ENCODE measurements at regions not wholly inside any gene's neighbourhood (a gene's known extent, or its start where the extent isn't known, plus 50 kb on each side); places are given as distances from the start of the nearest gene placed in this dataset.

DNA sequence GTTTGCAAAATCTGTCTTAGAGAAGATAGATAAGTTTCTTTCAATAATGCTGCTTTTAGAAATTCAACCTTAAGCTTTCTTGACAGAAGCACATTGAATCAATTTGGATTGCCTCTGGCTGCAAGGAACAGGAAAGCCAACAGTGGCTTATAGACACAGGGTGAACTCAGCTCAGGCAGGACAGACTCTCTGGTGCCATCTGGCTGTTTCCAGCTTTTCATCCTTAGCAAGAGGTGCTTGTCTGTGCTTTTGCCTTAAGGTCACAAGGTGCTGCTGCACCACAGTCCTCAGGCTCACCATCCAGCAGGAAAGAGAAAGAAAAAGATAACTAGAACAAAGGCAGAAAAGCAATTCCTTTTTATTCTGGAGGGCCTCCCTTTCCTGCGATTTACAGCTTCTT lies 93.7 kb upstream of the ETS2 start:
- DNase-seq: no peak

DNA sequence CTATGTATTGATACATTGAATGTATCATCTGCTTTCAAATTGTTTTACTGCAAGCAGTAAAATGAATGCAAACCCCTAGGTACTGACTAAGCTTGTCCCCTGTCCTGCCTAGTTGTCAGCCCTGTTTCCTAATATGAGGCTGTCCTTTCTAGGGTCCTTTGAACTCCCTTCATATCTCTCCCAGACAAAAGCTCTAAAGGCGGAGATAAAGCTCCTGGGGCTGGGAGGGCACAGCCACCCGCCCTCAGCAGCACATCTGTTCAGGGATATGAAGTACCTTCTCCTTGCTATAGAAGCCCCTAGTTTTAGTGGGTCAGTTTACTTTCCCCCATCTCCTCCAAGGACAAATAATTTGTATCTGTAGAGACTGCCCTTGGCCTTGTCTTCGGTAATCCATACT lies 93.1 kb upstream of the ETS2 start:
- no peak for DNase-seq

DNA sequence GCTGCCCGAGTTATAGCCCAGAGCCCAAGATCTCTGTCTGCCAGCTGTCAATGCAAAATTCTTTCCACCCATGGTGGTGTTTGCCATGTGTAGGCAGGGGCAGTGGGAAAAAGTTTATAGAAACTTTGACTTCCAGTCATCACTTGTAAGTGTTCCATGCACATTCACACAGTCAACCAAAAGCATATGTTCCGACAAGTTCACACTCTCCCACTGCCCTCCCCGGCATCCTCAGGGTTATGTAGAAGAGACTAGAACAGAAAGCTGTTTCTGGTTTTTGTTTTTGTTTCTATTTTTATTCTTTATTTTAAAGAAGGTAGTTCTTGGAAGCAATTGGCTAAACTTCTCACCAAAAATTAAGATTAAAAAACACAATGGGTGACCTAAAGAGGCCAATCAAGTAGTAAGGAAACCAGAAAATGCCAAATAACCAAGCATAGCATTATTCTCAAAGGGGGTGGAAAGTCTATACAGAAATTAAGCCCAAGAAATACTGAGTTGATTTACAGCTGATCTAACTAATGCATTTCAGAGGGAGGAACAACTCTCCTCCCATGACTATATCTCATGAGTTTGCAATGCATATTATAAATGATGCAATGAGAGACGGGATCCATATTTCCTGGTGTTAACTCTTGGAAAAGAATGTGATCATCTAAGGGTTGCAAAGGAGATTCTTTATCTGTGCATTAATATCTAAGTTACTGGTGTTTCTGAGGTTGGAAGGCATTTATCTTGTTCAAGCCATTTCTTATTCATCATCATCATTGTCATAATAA lies 91.5 kb upstream of the ETS2 start:
- DNase-seq: no peak

DNA sequence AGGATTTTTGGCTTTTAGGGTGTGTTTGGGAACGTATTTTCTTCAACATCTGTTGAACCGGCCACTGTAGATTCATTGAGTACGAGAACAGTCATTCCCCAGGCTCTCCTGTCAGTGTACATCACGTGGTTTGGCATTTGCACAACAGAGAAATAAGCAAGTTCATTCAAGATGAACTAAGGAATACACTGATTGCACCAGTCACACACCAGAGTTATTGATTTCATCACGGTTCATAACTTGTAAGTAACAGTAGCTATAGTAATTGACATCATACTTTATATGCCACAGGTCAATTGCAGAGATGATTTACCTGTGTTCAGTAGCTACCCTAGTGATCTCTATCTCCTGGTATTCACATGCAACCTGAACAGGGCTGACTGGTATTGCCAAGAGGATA lies 90.7 kb upstream of the ETS2 start:
- DNase-seq: no peak

DNA sequence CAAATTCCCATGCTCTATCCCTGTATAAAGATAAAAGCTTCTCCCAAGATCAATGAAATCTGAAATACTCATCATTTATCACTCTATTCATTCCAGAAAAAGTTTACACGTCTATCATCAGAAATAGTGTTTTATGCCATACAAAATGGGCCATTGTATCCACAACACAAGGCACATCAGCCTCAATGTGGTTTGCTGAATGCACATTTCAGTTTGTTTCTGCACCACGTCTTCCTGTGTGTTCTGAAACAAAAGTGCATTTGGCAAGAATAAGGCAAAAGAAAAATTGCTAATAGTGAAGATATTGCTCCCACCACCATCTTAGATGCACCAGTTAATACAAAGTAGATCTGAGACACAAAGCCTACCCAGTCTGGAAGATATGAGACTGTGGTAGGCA lies 89.6 kb upstream of the ETS2 start:
- DNase-seq: no peak

DNA sequence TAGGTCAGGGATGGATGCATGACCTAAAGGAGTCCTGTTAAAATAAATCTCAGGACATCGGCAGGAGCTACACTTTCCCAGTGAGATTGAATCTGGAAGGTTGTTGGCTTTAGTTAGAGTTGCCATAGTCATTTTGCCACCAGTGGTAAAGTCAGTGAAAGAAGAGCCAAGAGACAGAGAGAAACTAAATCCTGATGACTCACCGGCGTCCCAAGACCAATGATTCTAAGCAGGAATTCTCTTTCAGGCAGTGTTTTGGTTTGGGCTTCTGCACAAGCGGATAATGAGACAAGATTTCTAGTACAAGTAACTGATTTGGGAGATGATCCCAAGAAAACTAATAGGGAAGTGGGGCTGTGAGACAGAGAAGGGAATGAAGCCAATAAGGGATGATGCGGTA lies 88.8 kb upstream of the ETS2 start:
- no peak for DNase-seq

DNA sequence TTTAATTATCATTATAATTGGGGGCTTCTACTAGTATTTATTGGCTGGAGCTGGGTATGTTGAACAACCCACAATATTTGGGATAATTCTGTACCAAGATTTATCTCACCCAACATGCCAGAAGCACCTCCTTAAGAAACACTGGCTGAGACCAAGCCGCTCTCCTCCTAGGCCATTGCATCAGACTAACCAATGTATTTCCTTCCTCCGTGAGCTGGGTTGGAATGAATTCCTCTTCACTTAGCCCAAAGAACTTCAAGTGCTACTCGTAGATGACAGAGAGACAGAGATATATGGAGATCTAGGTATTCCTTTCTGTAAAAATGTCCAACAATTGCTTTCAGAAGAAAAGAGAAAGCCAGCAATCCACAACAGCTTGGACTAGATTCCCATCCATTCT lies 87.2 kb upstream of the ETS2 start:
- no peak for DNase-seq

DNA sequence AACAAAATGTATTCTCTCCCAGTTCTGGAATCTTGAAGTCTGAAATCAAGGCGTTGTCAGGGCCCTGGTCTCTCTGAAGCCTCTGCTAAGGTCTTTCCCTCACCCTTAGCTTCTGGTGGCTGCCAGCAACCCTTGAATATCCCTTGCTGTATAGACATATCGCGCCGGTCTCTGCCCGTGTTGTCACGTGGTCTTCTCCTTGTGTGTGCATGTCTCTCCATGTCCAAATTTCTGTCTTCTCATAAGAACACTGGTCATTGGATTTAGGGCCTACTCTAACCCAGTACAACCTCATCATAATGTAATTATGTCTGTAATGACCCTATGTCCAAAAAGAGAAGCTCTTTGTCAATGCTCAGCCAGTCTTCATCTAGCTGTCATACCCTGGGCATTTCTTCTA lies 85.7 kb upstream of the ETS2 start:
- DNase-seq: no peak

DNA sequence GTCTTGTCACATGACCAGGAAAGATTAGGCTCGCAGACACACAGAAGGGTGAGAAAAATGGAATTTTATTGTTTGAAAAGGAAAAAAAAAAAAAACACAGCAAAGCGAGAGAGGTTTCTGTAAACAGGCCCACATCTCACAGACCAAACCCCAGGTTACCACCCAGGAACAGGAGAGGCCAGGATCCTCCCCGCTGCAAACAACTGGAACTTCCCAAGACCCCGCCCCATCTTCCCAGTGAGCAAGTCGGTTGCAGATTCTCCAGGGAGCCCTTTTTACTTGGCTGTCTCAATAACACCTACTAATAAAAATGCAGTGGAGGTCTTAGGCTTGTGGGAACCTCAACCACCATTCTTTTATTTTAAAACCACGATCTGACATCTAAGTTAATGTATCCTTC lies 84.7 kb upstream of the ETS2 start:
- no peak for DNase-seq

DNA sequence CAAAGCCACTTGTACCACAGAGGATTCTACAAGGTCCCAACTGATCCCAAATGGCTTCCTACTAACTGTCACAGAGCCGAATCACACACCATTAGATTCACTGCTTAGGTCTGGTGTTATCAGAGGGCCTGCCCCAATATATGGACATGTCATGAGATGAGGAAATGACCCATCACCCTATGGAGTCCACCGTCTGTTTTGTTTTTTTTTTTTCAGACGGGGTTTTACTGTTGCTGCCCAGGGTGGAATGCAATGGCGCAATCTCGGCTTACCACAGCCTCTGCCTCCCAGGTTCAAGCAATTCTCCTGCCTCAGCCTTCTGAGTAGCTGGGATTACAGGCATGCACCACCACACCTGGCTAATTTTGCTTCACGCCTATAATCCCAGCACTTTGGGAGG lies 83.8 kb upstream of the ETS2 start:
- no peak for DNase-seq

DNA sequence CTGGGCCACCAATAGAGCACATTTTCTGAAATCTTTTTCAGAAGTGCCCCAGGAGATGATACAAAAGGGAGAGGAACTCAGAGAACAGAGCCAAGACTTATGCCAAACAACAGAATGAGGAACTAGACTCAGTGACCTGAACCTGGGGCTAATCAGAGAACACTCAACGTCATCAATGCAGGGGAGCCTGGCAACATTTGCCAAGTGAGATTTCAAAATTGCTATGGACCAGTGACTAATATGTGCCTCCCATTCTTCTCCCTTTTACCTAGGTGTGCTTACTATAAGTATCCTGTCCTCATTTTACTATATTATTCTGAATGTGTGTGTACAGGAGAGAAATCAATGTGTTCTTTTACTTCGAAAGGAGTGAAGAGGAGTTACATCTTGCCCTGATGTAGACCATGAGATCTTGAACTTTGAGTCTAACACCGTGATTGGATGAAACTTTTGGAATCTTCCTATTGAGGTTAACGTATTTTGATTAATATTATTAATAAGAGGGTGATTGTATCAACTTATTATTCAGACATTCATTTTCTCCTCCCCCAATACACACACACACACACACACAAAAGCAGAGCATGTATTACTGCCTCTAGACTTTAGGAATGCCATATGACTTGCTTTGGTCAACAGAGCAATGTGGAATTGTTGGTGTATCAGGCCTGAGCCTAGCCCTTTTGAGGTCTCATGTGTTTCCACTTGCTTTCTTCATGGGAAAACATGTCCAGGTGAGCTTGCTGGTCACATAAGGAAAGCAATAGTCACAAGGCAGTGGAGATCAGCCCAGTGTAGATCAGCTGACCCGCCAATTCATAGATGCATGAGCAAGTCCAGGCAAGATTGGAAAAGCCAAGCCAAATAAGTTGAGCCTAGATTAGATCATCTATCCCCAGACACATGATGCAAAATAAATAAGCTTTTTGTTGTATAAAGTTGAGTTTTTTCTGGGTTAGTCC lies 80.3 kb upstream of the ETS2 start:
- DNase-seq: no peak

DNA sequence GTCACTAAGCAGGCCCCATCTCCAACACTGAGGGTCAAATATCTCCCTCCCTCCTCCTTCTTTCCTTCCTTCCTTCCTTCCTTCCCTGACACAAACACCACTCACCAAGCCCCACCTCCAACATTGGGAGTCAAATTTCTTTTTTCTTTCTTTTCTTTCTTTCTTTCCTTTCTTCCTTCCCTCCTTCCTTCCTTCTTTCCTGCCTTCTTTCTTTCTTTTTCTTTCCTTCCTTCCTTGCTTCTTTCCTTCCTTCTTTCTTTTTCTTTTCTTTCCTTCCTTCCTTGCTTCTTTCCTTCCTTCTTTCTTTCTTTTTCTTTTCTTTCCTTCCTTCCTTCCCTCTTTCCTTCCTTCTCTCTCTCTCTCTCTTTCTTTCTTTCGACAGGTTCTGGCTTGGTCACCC lies 79.2 kb upstream of the ETS2 start:
- DNase-seq: no peak

DNA sequence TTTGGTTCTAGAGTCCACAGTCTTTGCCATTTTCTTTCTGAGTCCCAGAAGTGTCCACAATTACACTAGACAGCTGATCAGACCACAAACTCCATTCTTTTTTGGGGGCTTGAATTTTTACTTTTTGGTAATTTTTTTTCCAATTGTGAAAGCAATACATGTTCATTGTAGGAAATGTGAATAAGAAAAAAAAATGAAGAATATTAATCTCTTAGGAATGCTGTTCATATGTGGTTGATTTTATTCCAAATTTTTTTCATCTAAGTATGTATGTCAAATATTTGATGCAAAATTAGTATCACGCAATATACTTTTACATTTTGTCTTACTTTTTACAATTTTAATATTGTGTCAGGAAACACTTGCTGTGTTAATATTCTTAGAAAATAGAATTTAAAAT lies 76.4 kb upstream of the ETS2 start:
- DNase-seq: no peak

DNA sequence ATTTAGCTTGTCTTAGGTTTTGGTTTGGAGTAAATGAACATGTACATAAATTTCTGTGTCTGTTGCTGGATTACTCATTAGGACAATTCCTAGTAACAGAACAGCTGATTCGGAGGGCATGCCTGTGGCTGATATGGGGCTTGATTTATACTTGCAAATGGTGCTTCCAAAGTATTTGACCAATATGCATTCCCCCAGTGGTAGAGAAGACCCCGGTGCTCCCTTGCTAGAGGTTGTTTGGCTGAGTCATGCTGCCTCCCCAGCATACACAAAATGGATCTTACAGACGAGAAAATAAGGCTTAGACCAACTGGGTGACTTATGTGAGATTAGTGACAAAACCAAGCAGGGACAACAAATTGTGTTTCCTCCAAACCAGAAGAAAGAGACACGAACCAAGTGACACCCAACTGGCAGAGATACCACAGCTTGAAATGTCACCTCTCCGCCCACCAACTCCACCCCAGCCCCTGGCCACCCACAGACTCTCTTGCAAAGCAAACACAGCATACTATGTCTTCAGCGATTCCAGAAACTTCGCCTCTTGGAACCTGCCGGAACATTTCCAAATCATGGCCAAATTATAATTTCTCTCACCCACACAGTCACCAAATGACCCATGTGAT lies 75.9 kb upstream of the ETS2 start:
- no peak for DNase-seq

DNA sequence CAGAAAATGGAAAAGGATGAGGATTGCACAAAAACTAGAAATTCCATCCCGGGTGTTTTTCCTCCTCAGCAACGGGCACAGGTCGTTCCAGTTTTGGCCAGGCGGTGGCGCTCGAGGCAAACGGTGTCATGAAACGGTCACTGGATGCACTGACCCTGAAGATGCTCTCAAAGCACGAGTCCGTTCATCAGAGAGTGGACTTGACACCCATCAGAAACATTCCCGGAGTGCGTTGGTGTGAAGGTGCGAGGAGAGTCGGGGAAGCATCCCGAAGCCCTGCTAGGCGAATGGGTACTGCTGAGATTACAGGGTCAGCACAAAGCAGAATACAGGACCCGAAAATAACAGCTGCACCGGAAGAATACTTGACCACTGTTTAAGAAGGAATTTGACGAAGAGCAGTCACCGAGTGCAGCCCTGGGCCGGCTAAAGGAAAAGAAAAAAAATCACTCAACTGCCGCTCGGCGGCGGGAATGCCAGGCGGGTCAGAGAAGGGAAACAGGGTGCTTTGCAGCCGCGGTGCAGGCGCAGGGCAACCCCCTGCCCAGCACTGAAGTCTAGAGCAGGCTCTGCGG lies 71.7 kb upstream of the ETS2 start:
- no peak for DNase-seq

DNA sequence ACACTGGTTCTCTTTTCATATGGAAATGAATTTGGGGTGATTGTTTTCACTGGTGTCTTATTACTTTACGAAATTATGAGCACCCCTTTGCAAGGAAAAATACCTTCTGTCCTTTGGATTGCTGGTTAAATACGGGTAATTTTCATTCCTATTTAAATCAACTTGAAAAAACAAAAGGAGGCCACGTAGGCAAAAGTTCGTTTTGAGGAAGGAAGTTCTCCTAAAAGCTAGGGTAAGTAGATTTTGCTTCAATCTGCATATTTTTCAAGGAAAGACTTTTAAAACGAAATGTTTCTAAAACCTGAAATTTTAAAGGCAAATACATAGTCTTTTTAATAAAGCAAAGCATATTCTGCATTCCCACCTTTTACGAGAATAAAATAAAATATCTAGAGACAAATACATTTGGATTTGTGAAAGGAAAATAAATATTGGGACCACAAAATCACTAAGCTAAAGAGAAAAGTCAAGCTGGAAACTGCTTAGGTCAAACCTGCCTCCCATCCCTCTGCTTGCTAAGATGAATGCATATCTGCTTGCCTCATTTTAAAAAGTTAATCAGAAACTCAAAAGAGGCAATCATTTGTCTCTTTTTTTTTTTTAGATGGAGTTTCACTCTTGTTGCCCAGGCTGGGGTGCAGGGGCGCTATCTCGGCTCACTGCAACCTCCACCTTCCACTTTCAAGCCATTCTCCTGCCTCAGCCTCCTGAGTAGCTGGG lies 70.9 kb upstream of the ETS2 start:
- DNase-seq: no peak

DNA sequence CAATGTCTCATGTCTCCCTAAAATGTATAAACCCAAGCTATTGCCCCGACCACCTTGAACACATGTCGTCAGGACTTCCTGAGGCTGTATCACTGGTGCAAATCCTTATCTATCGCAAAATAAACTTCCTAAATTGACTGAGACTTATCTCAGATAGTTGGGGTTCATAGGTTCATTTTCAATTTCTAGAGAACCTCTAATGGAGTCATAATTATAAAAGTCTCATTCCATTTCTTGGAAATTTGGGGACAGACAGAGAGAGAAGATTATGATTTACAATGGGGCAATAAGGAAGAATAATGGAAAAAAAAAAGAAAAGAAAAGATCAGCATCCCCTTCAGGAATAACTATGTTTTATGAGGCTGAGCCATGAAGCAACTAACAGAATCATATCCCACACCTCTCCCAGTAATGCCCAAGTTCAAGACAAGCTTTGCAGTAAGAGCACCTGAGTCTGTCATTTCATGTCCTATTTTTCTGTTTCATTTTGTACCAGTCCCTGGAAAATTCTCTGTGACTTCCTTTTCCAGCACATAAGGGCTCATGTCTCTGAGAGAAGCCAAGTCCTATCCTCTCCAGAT lies 70.0 kb upstream of the ETS2 start:
- DNase-seq: no peak

DNA sequence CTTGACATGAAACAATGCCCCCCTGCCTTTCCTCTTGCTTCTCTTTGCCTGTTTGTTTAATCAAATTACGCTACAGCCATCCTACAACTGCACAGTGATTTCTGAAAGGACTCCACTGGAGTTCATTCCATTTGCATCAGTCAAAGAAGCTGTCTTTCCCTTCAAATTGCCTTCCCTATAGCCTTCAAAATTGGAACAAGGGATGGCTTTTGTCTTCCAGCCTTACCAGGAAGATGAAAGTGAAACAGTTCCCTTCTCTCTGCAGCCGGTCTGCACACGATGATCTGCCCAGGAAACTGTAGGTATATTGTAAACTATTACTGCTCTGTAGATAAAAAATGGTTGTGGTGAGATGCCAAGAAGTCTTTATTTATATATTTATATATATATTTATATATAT lies 65.6 kb upstream of the ETS2 start:
- no peak for DNase-seq

DNA sequence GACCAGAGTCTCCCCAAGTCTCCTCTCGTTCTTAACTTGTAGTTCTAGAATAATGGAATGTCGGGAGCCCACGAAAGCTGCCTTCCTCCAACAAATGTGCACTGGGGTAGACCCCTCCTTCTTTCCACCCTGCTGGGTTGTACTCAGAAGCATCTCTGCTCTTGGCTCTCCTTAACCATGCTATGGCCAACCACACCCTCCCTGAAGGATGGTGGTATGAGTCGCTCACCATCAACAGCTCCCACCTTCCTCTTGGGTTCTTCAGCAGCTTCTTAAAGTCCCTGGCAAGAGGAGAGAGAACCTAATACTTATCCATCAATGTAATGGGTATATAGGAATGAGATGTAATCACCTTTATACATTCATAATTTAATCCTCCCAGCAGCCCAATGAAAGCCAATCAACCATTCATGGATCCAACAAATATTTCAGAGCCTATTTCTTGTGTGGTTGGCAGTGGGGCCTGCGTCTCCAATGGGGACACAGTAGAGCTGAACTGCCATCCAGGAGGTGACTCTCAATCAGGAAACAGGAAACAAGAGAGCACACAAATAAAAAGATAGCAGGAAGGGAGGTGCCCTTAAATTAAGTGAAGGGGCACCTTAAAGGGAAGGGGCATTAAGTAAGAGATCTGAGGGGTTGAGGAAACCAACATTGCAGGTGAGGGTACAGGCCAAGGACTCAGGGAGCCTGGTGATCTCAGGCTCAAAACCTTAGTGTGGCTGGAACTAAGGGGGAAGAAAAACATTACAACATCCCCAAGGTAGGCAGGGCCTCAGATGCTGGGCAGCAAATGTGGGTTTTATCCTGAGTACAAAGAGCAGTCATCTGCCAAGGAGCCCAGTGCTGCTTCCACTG lies 64.4 kb upstream of the ETS2 start:
- DNase-seq: no peak

DNA sequence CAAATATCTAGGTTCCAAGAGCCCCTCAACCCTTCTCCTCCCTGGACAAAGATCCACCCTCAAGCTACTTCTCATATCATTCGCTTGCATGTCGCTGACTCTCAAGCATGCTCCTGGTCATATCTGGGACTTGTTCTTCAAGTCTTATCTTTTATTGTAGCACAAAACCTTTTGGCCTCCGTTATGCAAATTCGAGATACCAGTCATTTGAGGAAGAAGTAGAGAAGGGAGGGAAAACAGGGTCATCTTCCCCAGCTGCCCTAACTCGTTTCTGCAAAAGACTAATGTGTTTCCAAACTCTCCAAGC lies 63.8 kb upstream of the ETS2 start:
- no peak for DNase-seq

DNA sequence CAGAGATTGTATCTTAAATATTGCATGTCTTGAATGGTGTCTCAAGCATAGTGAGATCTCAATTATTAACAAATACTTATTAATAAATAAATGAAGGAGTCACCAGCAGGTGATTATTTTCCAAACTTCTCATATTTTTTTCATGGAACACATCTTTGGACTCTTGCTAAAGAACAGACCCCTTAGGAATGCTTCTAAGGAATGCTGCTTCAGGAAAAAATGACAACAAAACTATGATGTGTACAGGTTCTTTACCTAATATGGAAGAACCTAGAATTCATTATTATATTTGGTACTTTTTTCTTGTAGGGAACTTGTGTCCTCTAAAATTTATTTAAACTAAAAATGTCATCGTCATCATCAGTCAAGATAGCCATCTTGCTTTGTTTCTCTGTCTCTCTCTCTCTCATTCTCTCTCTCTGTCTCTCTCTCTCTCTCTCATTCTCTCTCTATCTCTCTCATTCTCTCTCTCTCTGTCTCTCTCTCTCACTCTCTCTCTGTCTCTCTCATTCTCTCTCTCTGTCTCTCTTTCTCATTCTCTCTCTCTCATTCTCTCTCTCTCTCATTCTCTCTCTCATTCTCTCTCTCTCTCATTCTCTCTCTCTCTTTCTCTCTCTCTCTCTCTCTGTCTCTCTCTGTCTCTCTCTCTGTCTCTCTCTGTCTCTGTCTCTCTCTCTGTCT lies 63.0 kb upstream of the ETS2 start:
- DNase-seq: no peak
